IMR-90 (cell line): ENCODE measurements at regions not wholly inside any gene's neighbourhood (a gene's known extent, or its start where the extent isn't known, plus 50 kb on each side); places are given as distances from the start of the nearest gene placed in this dataset.

Experiments used
- ATAC-seq: fragments of 200-7000 bp; cut with Tn5 transposase; 2 replicates; pipeline ENCODE4 v1.9.1; 2020; ENCODE audit warnings: low read depth, mild to moderate bottlenecking, moderate library complexity
- BruUV-seq: library from RNA; stranded (reverse); fragments of 400-500 nt; replicated peaks from 2 replicates; lab custom pipeline; 2021; lab: Mats Ljungman, UMichigan
- CTCF ChIA-PET: fragments of 300-600 bp; formaldehyde crosslinking; extraction: SDS; loops from one replicate; lab custom pipeline; 2021; ENCODE audit warnings: antibody characterized with exemption; lab: Yijun Ruan, JAX
- POLR2A ChIA-PET: fragments of 300-600 bp; sonication (Branson Sonifier 250); formaldehyde crosslinking; loops from one replicate; lab custom pipeline; 2022; ENCODE audit warnings: antibody characterized with exemption; ENCODE audit not compliant: unreplicated experiment; lab: Charles Lee
- DNase-seq: peaks from one replicate; pipeline ENCODE4 v3.0.0; 2013
- H2AFZ ChIP-seq: replicated peaks from 2 replicates; pipeline ENCODE3; 2013; ENCODE audit warnings: low read length, mild to moderate bottlenecking; ENCODE audit not compliant: poor library complexity
- H2AK5ac ChIP-seq: 2 replicates; pipeline ENCODE4 v1.6.1; 2013; ENCODE audit warnings: low read depth, low read length, inconsistent platforms
- H2AK9ac ChIP-seq: replicated peaks from 2 replicates; pipeline ENCODE3; 2013; ENCODE audit warnings: mild to moderate bottlenecking, low read depth, low read length, moderate library complexity; ENCODE audit not compliant: poor library complexity
- H2BK120ac ChIP-seq: 2 replicates; pipeline ENCODE4 v1.6.1; 2013; ENCODE audit warnings: low read depth, low read length, inconsistent platforms
- H2BK15ac ChIP-seq: 3 replicates; pipeline ENCODE4 v1.6.1; 2013; ENCODE audit warnings: low read depth, low read length, inconsistent platforms
- H2BK20ac ChIP-seq: 2 replicates; pipeline ENCODE4 v1.6.1; 2013; ENCODE audit warnings: low read depth, mild to moderate bottlenecking, inconsistent platforms, low read length, moderate library complexity
- H2BK5ac ChIP-seq: 2 replicates; pipeline ENCODE4 v1.6.1; 2013; ENCODE audit warnings: mild to moderate bottlenecking, low read depth, low read length, inconsistent platforms; ENCODE audit not compliant: poor library complexity, severe bottlenecking
- H3K14ac ChIP-seq: replicated peaks from 2 replicates; pipeline ENCODE4 v1.6.1; 2013; ENCODE audit warnings: low read depth, low read length, inconsistent platforms
- H3K18ac ChIP-seq: 2 replicates; pipeline ENCODE4 v1.6.1; 2013; ENCODE audit warnings: low read depth, low read length, control low read depth
- H3K23ac ChIP-seq: 2 replicates; pipeline ENCODE4 v1.6.1; 2013; ENCODE audit warnings: low read depth, low read length, inconsistent platforms
- H3K27ac ChIP-seq: 2 replicates; pipeline ENCODE4 v1.5.1; 2013; ENCODE audit warnings: mild to moderate bottlenecking, control low read depth, low read length; ENCODE audit not compliant: insufficient read depth
- H3K27me3 ChIP-seq: 2 replicates; pipeline ENCODE4 v1.6.1; 2013; ENCODE audit warnings: low read length; ENCODE audit not compliant: control insufficient read depth, insufficient read depth
- H3K36me3 ChIP-seq: 2 replicates; pipeline ENCODE4 v1.6.1; 2013; ENCODE audit warnings: low read length, mixed read lengths; ENCODE audit not compliant: control insufficient read depth, insufficient read depth
- H3K4ac ChIP-seq: 2 replicates; pipeline ENCODE4 v1.6.1; 2013; ENCODE audit warnings: low read depth, low read length, inconsistent platforms
- H3K4me1 ChIP-seq: 2 replicates; pipeline ENCODE4 v1.6.1; 2013; ENCODE audit warnings: low read length, mixed read lengths; ENCODE audit not compliant: control insufficient read depth, insufficient read depth
- H3K4me2 ChIP-seq: 2 replicates; pipeline ENCODE4 v1.6.1; 2013; ENCODE audit warnings: low read depth, mild to moderate bottlenecking, control low read depth, low read length, moderate library complexity
- H3K4me3 ChIP-seq: 2 replicates; pipeline ENCODE4 v1.5.1; 2013; ENCODE audit warnings: low read depth, mild to moderate bottlenecking, control low read depth, low read length, moderate library complexity; ENCODE audit not compliant: insufficient read depth
- H3K56ac ChIP-seq: 2 replicates; pipeline ENCODE4 v1.6.1; 2013; ENCODE audit warnings: low read length, inconsistent platforms; ENCODE audit not compliant: insufficient read depth; ENCODE audit errors: extremely low read depth
- H3K79me1 ChIP-seq, 2 experiments: 2 replicates each; pipeline ENCODE4 v1.6.1; 2013; ENCODE audit warnings: low read length in 2 of 2, inconsistent platforms in 1 of 2, low read depth in 1 of 2
- H3K9ac ChIP-seq: 2 replicates; pipeline ENCODE4 v1.6.1; 2013; ENCODE audit warnings: low read depth, low read length, control low read depth
- H3K9me1 ChIP-seq: 2 replicates; pipeline ENCODE4 v1.6.1; 2013; ENCODE audit warnings: low read length, inconsistent platforms; ENCODE audit not compliant: insufficient read depth
- H3K9me3 ChIP-seq: 2 replicates; pipeline ENCODE4 v1.6.1; 2013; ENCODE audit warnings: low read length; ENCODE audit not compliant: control insufficient read depth, insufficient read depth
- H4K20me1 ChIP-seq: 2 replicates; pipeline ENCODE4 v1.6.1; 2013; ENCODE audit warnings: low read length, inconsistent platforms; ENCODE audit not compliant: insufficient read depth
- H4K5ac ChIP-seq: 2 replicates; pipeline ENCODE4 v1.6.1; 2013; ENCODE audit warnings: mild to moderate bottlenecking, low read depth, low read length, control low read depth
- H4K8ac ChIP-seq, 2 experiments: 2 replicates each; pipeline ENCODE4 v1.6.1; 2013; ENCODE audit warnings: low read depth in 2 of 2, low read length in 2 of 2, control low read depth in 1 of 2, inconsistent platforms in 1 of 2
- H4K91ac ChIP-seq: 2 replicates; pipeline ENCODE4 v1.6.1; 2013; ENCODE audit warnings: low read depth, low read length, inconsistent platforms; ENCODE audit not compliant: insufficient read depth
- BHLHE40 ChIP-seq: fragments of 150-350 bp; IDR thresholded peaks from 2 replicates; pipeline ENCODE4 v1.6.1; 2016; ENCODE audit warnings: mild to moderate bottlenecking, low read depth, low read length
- CEBPB ChIP-seq: IDR thresholded peaks from 2 replicates; pipeline ENCODE4 v1.6.1; 2012; ENCODE audit warnings: low read depth, low read length, improper control_type of control experiment
- CHD1 ChIP-seq: IDR thresholded peaks from 2 replicates; pipeline ENCODE4 v1.6.1; 2012; ENCODE audit warnings: low read depth, low read length, improper control_type of control experiment
- FOS ChIP-seq: fragments of 150-350 bp; IDR thresholded peaks from 2 replicates; pipeline ENCODE4 v1.6.1; 2016; ENCODE audit warnings: low read depth, low read length
- MAFK ChIP-seq: IDR thresholded peaks from 2 replicates; pipeline ENCODE4 v1.6.1; 2012; ENCODE audit warnings: low read depth, low read length, improper control_type of control experiment
- MAZ ChIP-seq: IDR thresholded peaks from 2 replicates; pipeline ENCODE4 v1.6.1; 2012; ENCODE audit warnings: low read depth, mild to moderate bottlenecking, low read length, improper control_type of control experiment, moderate library complexity, borderline replicate concordance
- MXI1 ChIP-seq: IDR thresholded peaks from 2 replicates; pipeline ENCODE4 v1.6.1; 2012; ENCODE audit warnings: low read depth, mild to moderate bottlenecking, low read length, moderate library complexity, borderline replicate concordance
- NFE2L2 ChIP-seq: fragments of 150-350 bp; IDR thresholded peaks from 2 replicates; pipeline ENCODE4 v1.6.1; 2016; ENCODE audit warnings: low read depth, mild to moderate bottlenecking, low read length
- POLR2A ChIP-seq: IDR thresholded peaks from 2 replicates; pipeline ENCODE4 v1.6.1; 2012; ENCODE audit warnings: mild to moderate bottlenecking, low read depth, low read length
- RAD21 ChIP-seq: IDR thresholded peaks from 2 replicates; pipeline ENCODE4 v1.6.1; 2012; ENCODE audit warnings: low read length, improper control_type of control experiment
- RCOR1 ChIP-seq: IDR thresholded peaks from 2 replicates; pipeline ENCODE4 v1.6.1; 2012; ENCODE audit warnings: mild to moderate bottlenecking, low read length, improper control_type of control experiment; ENCODE audit not compliant: insufficient replicate concordance
- RFX5 ChIP-seq: IDR thresholded peaks from 2 replicates; pipeline ENCODE4 v1.8.0; 2012; ENCODE audit warnings: low read depth, mild to moderate bottlenecking, low read length, moderate library complexity
- SMC3 ChIP-seq: fragments of 150-350 bp; IDR thresholded peaks from 2 replicates; pipeline ENCODE4 v1.6.1; 2016; ENCODE audit warnings: low read depth, mild to moderate bottlenecking, antibody characterized with exemption, low read length, moderate library complexity
- WGBS, 2 experiments: methylation state at CpG; one replicate each; pipeline versions ENCODE4 v1.1.5 to v1.1.7; 2013; ENCODE audit warnings: missing lambda C conversion rate in 2 of 2; ENCODE audit not compliant: insufficient read length in 1 of 2; ENCODE audit errors: extremely low coverage in 2 of 2; 5-methylcytosine and 5-hydroxymethylcytosine counted together
- dilution Hi-C: fragments of 300-500 bp; cut with HindIII; formaldehyde crosslinking; loops from one replicate; pipeline ENCODE4 v1.14.3; 2018; ENCODE audit warnings: low sequenced_read_pairs; ENCODE audit not compliant: unreplicated experiment
- in situ Hi-C: fragments of 300-500 bp; cut with MboI; formaldehyde crosslinking; loops from 3 replicates; pipeline ENCODE4 v1.14.3; 2019; ENCODE audit warnings: low sequenced_read_pairs, inconsistent platforms, mixed read lengths
- intact Hi-C: fragments of 100-400 bp; cut with micrococcal nuclease; formaldehyde crosslinking; loops from 2 replicates; pipeline ENCODE4 v1.10.0; 2022
- TF ChIP-seq, protein P1 (sequence below): fragments of 150-350 bp; IDR thresholded peaks from 2 replicates; pipeline ENCODE4 v1.6.1; 2016; ENCODE audit warnings: low read depth, mild to moderate bottlenecking, low read length, moderate library complexity, borderline replicate concordance
- TF ChIP-seq, protein P2 (sequence below): conservative IDR thresholded peaks from 2 replicates; pipeline ENCODE4 v1.5.1; 2012; ENCODE audit warnings: mild to moderate bottlenecking, low read depth, low read length, improper control_type of control experiment
- TF ChIP-seq, protein P3 (sequence below): fragments of 150-350 bp; IDR thresholded peaks from 2 replicates; pipeline ENCODE4 v1.6.1; 2017; ENCODE audit warnings: mild to moderate bottlenecking, antibody characterized with exemption, low read length, low read depth

DNA sequence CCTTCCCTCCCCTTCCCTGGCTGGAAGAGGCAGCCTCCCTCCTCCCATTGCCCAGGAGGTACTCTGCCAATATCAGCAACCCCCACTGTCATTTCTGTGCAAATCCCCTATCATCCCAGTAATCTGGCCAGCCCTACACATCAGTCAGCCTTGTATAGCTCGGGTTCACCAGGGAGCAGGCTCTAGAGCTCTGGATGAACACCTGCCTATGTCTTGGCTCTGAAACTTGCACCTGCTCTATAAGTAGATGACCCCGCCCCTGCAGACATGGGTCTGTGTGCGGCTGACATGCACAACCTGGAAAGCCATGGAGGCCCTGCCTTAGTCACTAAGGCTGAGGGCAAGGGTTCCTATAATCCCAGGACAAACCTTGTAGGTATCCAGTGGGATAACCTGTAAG lies 1042.9 kb downstream of the UQCRFS1 start:
- no peak overlapping the region for H3K4me3 ChIP-seq
- no peak overlapping the region for H2AK5ac ChIP-seq
- in situ Hi-C loops (no loop called here), dilution Hi-C loops (no loop called here), intact Hi-C loops (no loop called here)
- ATAC-seq = no peak
- H2AK9ac ChIP-seq = no peak overlapping the region
- no peaks in the 10 kb centered on the region for H4K20me1 ChIP-seq
- no peak overlapping the region for H3K14ac ChIP-seq
- no peak overlapping the region for H3K56ac ChIP-seq
- H4K8ac ChIP-seq = no peak overlapping the region
- no peak overlapping the region for H2BK20ac ChIP-seq
- H3K9ac ChIP-seq = no peak overlapping the region
- H3K36me3 ChIP-seq = no peaks in the 10 kb centered on the region
- H3K4ac ChIP-seq = no peak overlapping the region
- CTCF ChIA-PET = no interaction called here
- BruUV-seq = no TSS peak
- no peak overlapping the region for H3K23ac ChIP-seq
- no peaks in the 10 kb centered on the region for H3K79me1 ChIP-seq
- H3K18ac ChIP-seq = no peak overlapping the region
- H3K9me1 ChIP-seq = no peaks in the 10 kb centered on the region
- POLR2A ChIA-PET = no interaction called here
- H4K91ac ChIP-seq = no peak overlapping the region
- H3K9me3 ChIP-seq = peaks cover 34% of the 10 kb centered on the region
- no peak for TF ChIP-seq MXI1
- no peak for TF ChIP-seq RFX5
- TF ChIP-seq RAD21 = no peak
- no peak for TF ChIP-seq MAFK
- TF ChIP-seq, protein P1, sequence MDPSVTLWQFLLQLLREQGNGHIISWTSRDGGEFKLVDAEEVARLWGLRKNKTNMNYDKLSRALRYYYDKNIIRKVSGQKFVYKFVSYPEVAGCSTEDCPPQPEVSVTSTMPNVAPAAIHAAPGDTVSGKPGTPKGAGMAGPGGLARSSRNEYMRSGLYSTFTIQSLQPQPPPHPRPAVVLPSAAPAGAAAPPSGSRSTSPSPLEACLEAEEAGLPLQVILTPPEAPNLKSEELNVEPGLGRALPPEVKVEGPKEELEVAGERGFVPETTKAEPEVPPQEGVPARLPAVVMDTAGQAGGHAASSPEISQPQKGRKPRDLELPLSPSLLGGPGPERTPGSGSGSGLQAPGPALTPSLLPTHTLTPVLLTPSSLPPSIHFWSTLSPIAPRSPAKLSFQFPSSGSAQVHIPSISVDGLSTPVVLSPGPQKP = no peak
- no peak for TF ChIP-seq CEBPB
- TF ChIP-seq, protein P2, sequence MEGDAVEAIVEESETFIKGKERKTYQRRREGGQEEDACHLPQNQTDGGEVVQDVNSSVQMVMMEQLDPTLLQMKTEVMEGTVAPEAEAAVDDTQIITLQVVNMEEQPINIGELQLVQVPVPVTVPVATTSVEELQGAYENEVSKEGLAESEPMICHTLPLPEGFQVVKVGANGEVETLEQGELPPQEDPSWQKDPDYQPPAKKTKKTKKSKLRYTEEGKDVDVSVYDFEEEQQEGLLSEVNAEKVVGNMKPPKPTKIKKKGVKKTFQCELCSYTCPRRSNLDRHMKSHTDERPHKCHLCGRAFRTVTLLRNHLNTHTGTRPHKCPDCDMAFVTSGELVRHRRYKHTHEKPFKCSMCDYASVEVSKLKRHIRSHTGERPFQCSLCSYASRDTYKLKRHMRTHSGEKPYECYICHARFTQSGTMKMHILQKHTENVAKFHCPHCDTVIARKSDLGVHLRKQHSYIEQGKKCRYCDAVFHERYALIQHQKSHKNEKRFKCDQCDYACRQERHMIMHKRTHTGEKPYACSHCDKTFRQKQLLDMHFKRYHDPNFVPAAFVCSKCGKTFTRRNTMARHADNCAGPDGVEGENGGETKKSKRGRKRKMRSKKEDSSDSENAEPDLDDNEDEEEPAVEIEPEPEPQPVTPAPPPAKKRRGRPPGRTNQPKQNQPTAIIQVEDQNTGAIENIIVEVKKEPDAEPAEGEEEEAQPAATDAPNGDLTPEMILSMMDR = no peak
- no peak for TF ChIP-seq FOS
- TF ChIP-seq RCOR1 = no peak
- no peak for TF ChIP-seq NFE2L2
- TF ChIP-seq MAZ = no peak
- no peak for TF ChIP-seq BHLHE40
- TF ChIP-seq, protein P3, sequence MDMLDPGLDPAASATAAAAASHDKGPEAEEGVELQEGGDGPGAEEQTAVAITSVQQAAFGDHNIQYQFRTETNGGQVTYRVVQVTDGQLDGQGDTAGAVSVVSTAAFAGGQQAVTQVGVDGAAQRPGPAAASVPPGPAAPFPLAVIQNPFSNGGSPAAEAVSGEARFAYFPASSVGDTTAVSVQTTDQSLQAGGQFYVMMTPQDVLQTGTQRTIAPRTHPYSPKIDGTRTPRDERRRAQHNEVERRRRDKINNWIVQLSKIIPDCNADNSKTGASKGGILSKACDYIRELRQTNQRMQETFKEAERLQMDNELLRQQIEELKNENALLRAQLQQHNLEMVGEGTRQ = no peak
- no peak for TF ChIP-seq SMC3
- no peak for TF ChIP-seq CHD1
- TF ChIP-seq POLR2A = no peak
- H4K5ac ChIP-seq = no peak overlapping the region
- no peaks in the 10 kb centered on the region for H3K4me1 ChIP-seq
- no peak overlapping the region for H3K27ac ChIP-seq
- no peak overlapping the region for H2BK15ac ChIP-seq
- no peak overlapping the region for H2AFZ ChIP-seq
- WGBS, 2 experiments = no CpG with 5 or more reads among the region's 3 CpGs
- H2BK120ac ChIP-seq = no peak overlapping the region
- H3K4me2 ChIP-seq = no peak overlapping the region
- no peak for DNase-seq
- H3K27me3 ChIP-seq = no peaks in the 10 kb centered on the region
- H2BK5ac ChIP-seq = no peak overlapping the region
